ENCODE measurements at regions not wholly inside any gene's neighbourhood (a gene's known extent, or its start where the extent isn't known, plus 50 kb on each side); places are given as distances from the start of the nearest gene placed in this dataset.
"Not testable (repeated sequence)": the region's sequence is repeated elsewhere in the genome, so short reads cannot be mapped to it uniquely, and the experiment has no call there.

DNA sequence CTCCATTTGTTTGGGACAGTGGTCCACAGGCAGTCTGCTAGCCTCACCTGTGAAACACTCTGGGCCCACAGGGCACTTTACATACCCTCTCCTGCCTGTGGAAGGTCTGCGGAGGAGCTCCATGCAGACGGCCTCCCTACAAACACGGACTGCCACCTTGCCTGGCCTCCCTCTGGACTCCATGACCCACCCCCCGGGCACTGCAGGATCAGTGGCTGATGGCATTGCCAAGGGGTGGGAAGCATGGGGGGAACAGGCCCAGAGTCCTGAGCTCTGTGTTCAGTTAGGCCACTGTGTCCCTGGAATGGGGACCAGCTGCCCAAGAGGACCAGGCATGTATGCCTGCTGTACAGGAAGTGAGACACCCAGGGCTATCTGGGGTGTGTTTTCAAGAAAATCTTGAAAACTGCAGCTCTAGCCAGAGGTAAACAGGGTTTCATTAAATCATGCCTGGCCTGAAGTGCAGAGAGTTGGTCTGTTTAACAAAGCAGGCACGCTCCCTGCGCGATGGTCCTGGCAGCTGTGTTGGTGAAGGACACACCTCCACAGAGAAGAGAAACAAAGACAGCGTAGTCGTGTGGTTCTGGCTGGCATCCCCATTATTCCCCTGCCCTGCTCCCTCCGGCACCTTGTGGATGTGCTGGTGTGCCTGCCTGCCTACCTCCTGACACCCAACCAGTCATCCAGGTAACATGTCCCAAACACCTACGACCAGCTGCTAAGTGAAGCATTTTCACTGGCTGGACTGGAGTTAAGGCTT, 470.8 kb upstream of the ZMIZ1 start:
- Mint-ChIP-seq H3K4me1 (no peaks in the 10 kb centered on the region), H3K9me3 (no peaks in the 10 kb centered on the region), H3K4me3 (no peak overlapping the region), H3K27me3 (peaks cover 3% of the 10 kb centered on the region), H3K27ac (no peak overlapping the region), H3K36me3 (no peaks in the 10 kb centered on the region)

DNA sequence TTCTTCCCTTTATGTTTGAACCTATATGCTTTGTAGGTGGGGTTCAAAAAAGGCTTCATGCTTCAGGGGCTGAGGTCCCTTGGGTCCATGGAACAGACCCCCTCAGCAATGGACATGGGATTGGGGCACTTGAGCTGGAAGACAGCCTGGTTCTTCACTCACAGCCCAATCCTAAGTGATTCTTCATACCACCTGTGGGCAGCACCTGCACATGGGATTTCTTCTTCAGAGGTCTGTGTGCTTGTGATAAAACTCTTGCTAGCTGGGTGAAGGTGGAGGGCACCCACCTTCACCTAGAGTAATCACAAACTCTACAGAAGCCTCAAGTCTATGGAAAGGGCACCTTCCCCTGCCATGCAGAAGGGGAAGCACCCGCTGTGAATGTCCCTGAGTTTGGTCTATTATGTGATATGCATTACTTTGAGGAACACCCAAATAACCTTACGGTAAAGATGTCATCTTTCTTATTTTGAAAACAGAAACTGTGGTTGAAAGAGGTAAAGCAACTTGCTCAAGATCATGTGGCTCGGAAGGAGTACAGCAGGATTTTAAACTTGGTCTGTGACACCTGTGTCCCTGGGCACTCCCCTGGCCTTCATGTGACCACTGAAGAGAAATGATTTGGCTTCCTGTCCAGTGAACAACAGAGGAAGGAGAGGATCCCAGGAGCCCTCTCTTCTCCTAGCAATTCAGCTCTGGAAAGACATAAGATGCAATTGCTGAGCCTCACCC, 469.5 kb upstream of the ZMIZ1 start:
- Mint-ChIP-seq H3K4me1 (no peaks in the 10 kb centered on the region), H3K4me3 (no peak overlapping the region), H3K9me3 (no peaks in the 10 kb centered on the region), H3K27ac (no peak overlapping the region), H3K36me3 (no peaks in the 10 kb centered on the region), H3K27me3 (peaks cover 3% of the 10 kb centered on the region)

DNA sequence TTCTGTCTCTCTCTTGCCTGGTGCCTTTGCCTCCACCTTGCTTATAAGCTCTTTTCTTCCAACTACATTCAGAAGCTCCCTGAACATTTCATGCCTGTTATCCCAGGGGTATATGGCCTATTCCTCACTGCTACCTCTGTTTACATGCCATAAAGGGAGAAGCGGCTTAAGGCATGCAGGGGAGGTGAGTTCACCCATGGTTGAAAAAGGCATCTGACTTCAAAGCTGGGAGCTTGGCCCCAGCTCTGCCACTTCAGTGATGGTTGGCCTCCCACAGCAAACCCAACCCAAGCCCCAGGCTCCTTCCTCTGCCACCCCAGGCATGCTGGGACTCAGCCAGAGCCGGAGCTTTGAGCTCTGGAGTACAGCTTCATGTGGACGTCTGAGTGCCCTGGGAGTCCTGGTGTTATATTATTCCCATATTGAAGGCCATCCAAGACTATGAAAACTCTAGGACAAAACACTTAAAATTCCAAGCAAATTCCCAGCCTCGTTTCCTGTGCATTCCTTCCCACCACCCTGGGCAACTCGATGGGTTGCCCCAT, 468.6 kb upstream of the ZMIZ1 start:
- Mint-ChIP-seq H3K27ac (no peak overlapping the region), H3K36me3 (no peaks in the 10 kb centered on the region), H3K27me3 (peaks cover 3% of the 10 kb centered on the region), H3K4me3 (no peak overlapping the region), H3K9me3 (no peaks in the 10 kb centered on the region), H3K4me1 (no peaks in the 10 kb centered on the region)

DNA sequence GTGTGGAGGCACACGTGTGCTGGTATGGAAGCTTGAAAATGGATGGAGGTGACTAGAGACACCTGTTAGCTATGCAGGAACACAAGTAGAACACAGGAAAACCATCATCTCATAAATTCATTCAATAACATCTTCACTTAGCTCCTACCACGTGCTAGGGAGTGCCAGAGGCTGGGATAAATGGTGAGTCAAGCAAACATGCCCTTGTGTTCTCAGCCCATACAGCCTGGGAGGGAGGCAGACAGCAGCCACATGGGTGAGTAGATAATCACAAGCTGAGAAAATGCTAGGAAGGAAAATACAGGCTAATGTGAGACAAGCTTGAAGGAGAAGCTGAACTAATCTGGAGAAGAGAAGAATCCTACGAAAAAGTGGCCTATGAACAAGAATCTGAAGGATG, 468.0 kb upstream of the ZMIZ1 start:
- Mint-ChIP-seq H3K4me3 (no peak overlapping the region), H3K9me3 (no peaks in the 10 kb centered on the region)

DNA sequence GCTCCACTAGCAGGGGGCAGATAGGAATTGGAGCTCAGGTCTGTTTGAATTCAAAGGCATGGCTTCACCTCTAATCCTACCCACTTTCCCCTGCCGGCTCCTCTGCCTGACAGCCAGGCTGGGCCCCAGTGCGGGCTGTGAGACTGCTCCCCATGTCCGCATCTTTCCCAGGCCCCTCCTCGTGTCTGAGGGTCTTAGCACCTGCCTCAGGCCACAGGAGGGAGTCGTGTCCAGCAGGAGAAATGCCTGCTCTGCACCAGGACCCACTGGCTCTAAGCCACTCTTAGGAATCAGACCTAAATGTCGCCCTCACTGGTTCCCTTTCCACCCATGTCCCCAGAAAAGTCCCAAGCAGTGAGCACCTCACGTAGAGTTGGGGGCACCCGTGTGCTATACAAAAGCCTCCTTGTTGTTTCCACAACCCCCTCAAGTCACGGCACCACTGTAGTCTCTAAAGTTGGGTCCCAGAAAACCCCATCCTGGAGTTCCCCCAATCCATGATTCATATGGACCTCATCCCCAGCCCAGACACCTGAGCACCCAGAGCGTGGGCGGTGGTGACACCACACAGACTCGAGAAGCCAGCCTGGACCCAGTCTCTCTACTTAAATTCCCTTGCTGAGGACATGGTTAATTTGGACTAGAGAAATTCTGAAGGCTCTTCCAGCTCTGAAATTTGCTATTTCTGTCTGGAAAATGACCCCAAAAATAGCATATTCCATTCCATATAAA, 466.4 kb upstream of the ZMIZ1 start:
- Mint-ChIP-seq H3K4me1 (no peaks in the 10 kb centered on the region), H3K4me3 (no peak overlapping the region), H3K9me3 (no peaks in the 10 kb centered on the region), H3K27me3 (peaks cover 1% of the 10 kb centered on the region), H3K27ac (no peak overlapping the region), H3K36me3 (no peaks in the 10 kb centered on the region)

More for the DNA sequence above, 468.0 kb upstream of the ZMIZ1 start:
- Mint-ChIP-seq H3K27me3 (peaks cover 2% of the 10 kb centered on the region), H3K4me1 (no peaks in the 10 kb centered on the region), H3K36me3 (no peaks in the 10 kb centered on the region), H3K27ac (no peak overlapping the region)

DNA sequence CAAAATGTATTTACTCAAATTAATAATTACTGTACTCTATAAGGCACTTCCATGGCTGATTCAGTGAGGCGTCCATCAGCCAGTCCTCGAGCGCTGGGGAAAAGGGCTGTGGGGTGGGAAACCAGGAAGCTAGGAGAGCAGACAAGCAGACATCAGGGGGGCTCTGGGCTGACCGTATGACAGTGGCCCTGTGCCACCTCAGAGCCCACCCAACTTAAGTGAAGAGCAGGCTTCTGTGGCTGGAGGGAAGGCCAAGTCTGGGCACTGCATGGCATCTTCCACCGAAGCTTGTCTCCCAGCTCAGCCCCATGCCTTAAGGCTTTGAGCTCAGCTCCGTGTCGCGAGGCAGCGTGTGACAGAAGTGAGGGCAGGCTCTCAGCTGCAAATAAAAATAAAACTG, 464.5 kb upstream of the ZMIZ1 start:
- H3K9me3 Mint-ChIP-seq: peaks cover 11% of the 10 kb centered on the region
- no peaks in the 10 kb centered on the region for H3K27me3 Mint-ChIP-seq
- H3K36me3 Mint-ChIP-seq: no peaks in the 10 kb centered on the region
- H3K4me1 Mint-ChIP-seq: no peaks in the 10 kb centered on the region
- no peak overlapping the region for H3K4me3 Mint-ChIP-seq
- no peak overlapping the region for H3K27ac Mint-ChIP-seq

DNA sequence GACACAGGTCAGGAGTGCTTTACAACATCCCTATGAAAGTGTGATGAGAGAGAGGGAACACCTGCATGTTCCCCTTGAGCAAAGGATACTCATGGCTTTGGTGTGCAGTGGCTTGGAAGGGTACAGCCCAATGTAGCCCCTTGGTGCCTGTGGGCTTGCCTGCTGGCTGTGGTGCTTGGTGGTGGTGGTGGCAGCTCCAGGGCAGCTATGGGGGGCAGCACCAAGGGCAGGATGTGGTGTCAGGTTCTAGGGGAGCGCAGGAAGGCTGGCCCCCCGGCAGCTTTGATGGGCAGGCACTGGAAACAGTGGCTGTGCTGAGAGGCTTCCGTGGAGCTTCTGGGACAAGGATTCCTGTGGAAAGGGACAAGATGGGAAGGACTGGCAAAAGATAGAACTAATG, 464.0 kb upstream of the ZMIZ1 start:
- Mint-ChIP-seq H3K27me3 (no peaks in the 10 kb centered on the region), H3K4me3 (no peak overlapping the region), H3K9me3 (peaks cover 11% of the 10 kb centered on the region), H3K27ac (no peak overlapping the region), H3K36me3 (no peaks in the 10 kb centered on the region), H3K4me1 (no peaks in the 10 kb centered on the region)

DNA sequence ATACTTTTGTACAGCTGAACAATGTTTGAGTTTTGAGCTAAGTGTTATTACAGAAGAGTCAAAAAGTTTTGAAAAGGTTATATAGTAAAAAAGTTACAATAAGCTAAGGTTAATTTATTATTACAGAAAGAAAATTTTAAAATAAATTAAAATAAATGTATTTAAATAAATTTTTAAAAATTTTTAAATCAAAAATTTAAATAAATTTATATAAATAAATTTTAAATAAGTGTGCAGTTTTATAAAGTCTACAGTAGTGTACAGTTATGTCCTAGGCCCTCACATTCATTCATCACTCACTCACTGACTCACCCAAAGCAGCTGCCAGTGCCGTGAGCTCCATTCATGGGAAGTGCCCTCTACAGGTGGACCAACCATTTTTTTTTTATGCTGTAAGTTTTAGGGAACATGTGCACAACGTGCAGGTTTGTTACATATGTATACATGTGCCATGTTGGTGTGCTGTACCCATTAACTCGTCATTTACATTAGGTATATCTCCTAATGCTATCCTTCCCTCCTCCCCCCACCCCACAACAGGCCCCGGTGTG, 462.9 kb upstream of the ZMIZ1 start:
- peaks cover 2% of the 10 kb centered on the region for H3K27me3 Mint-ChIP-seq
- H3K36me3 Mint-ChIP-seq: peaks cover 2% of the 10 kb centered on the region
- H3K27ac Mint-ChIP-seq: no peak overlapping the region
- no peak overlapping the region for H3K4me3 Mint-ChIP-seq
- H3K9me3 Mint-ChIP-seq: peaks cover 15% of the 10 kb centered on the region
- H3K4me1 Mint-ChIP-seq: no peaks in the 10 kb centered on the region

DNA sequence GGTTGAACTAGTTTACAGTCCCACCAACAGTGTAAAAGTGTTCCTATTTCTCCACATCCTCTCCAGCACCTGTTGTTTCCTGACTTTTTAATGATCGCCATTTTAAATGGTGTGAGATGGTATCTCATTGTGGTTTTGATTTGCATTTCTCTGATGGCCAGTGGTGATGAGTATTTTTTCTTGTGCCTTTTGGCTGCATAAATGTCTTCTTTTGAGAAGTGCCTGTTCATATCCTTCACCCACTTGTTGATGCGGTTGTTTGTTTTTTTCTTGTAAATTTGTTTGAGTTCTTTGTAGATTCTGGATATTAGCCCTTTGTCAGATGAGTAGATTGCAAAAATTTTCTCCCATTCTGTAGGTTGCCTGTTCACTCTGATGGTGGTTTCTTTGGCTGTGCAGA, 462.0 kb upstream of the ZMIZ1 start:
- H3K4me1 Mint-ChIP-seq, H3K27ac Mint-ChIP-seq, H3K4me3 Mint-ChIP-seq, H3K27me3 Mint-ChIP-seq, H3K36me3 Mint-ChIP-seq: not testable (repeated sequence)
- H3K9me3 Mint-ChIP-seq: peaks cover 15% of the 10 kb centered on the region

DNA sequence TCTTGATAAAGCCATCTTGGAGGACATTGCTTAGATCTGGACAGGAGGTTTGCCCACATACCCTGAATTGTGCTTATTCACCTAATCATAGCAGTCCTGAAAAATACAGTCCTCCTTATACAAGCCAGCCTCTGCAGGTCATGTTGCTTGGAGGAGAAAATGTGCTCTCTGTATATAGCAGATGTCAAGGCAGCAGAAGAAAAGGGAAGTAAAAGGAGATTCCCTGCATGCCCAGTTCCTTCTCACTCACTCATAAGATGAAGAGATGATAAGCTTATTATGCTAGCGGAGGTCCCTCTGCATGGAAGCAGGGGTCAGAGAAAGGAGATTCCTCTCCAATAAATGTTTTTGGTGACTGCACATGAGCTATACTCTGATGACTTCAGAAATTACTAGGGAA, 458.8 kb upstream of the ZMIZ1 start:
- H3K4me1 Mint-ChIP-seq: no peaks in the 10 kb centered on the region
- no peak overlapping the region for H3K27ac Mint-ChIP-seq
- peaks cover 4% of the 10 kb centered on the region for H3K27me3 Mint-ChIP-seq
- H3K36me3 Mint-ChIP-seq: peaks cover 2% of the 10 kb centered on the region
- peaks cover 15% of the 10 kb centered on the region for H3K9me3 Mint-ChIP-seq
- no peak overlapping the region for H3K4me3 Mint-ChIP-seq

DNA sequence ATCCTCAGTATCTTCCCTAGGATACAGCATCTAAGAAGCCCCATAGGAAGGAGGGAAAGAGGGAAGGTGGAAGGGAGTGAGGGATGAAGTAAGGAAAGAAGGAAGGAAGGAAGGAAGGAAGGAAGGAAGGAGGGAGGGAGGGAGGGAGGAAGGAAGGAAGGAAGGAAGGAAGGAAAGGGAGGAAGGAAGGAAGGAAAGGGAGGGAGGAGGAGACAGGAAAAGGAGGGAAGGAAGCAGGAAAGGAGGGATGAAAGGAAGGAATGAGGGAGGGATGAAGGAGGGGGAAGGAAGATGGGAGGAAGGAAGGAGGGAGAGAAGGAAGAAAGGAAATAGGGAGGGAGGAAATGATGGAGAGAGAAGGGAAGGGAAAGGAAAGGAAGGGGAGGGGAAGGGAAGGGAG, 455.6 kb upstream of the ZMIZ1 start:
- Mint-ChIP-seq H3K27me3 (peaks cover 4% of the 10 kb centered on the region), H3K36me3 (peaks cover 2% of the 10 kb centered on the region), H3K4me1 (no peaks in the 10 kb centered on the region), H3K9me3 (peaks cover 12% of the 10 kb centered on the region), H3K4me3 (no peak overlapping the region), H3K27ac (no peak overlapping the region)

DNA sequence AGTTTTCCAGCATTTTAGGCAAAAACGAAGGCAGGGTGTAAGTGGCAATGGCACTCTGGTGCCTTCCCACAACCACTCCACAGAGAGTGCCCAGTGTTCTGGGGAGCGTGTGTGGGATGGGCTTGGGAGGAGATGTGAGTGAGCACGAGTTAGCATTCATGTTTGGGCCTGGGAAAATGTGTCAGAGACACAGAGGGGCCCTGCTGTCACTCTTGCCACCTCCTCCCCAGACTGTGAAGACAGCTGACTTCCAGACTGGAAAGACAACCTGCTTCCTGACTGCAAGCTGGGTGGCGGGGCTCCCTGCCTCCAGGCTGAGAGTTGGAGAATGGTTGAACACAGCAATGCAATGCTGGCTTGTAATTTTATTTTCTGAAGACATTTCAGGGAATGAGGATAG, 454.5 kb upstream of the ZMIZ1 start:
- peaks cover 5% of the 10 kb centered on the region for H3K9me3 Mint-ChIP-seq
- no peaks in the 10 kb centered on the region for H3K4me1 Mint-ChIP-seq
- H3K4me3 Mint-ChIP-seq: no peak overlapping the region
- H3K27ac Mint-ChIP-seq: no peak overlapping the region
- peaks cover 4% of the 10 kb centered on the region for H3K27me3 Mint-ChIP-seq
- peaks cover 2% of the 10 kb centered on the region for H3K36me3 Mint-ChIP-seq

DNA sequence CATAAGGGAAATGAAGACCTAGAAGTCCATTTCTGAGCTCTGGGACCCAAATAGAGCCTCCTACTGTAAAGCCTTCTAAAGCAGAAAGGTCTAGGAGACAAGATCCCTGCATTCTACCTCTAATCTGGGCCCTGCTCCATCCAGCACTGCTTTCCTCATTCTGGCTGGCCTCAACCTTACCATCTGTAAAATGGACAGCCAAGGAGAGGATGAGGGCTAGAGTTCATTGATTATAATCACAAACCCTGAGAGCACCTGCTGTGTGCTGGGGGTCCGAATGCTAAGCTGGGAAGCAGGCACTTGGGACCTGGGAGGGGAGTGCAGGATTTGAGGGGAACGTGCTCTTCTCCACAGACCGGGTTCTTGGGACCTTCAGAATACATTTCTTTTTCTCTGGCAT, 454.0 kb upstream of the ZMIZ1 start:
- Mint-ChIP-seq H3K27me3 (peaks cover 4% of the 10 kb centered on the region), H3K4me1 (no peaks in the 10 kb centered on the region), H3K36me3 (peaks cover 2% of the 10 kb centered on the region)

DNA sequence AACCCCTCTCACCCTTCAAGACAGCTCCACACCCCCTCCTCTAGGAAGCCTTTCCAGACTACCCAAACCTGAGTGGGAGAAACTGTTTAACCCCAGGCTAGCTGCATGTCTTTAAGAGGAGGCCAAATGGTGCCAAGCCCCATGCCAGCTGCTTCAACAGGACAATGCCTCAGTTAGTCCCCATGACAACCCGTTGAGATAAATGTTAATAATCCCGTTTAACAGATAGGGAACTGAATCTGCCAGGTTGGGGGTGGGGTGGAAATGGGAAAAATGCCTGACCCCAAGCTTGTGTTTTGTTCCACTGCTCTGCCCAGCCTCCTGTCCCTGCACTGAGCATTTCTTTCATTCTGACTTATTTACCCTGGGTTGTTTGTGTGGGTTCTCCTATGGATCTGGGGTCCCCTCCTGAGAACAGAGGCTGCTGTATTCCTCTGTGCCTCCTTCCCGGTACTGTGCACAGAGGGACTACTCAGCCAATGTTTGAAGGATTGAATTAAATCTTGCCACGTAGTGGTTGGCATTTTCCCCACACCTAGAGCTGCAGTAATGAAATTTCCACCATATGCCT, 452.6 kb upstream of the ZMIZ1 start:
- no peaks in the 10 kb centered on the region for H3K9me3 Mint-ChIP-seq
- peaks cover 2% of the 10 kb centered on the region for H3K27me3 Mint-ChIP-seq
- H3K27ac Mint-ChIP-seq: no peak overlapping the region
- no peaks in the 10 kb centered on the region for H3K36me3 Mint-ChIP-seq
- no peaks in the 10 kb centered on the region for H3K4me1 Mint-ChIP-seq
- no peak overlapping the region for H3K4me3 Mint-ChIP-seq

More for the DNA sequence above, 454.0 kb upstream of the ZMIZ1 start:
- H3K9me3 Mint-ChIP-seq: peaks cover 4% of the 10 kb centered on the region
- no peak overlapping the region for H3K4me3 Mint-ChIP-seq
- H3K27ac Mint-ChIP-seq: no peak overlapping the region

DNA sequence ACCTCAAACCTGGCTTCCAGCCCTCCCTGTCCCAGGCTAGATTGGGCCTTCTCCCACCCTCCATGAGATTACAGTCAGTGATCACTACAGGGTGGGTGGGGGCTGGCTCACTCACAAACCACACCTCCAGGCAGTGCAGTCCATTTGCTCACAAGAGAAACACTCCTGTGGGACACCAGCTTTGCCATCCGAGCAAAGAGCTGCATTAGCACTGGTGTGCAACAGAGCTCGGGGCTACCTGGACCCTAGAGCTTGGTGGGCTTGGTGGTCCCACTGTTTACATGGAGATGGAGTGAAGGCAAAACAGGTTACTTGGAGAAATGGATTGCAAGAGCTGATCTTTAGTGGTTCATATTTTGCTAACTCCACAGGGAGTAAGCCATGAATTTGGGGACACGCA, 451.7 kb upstream of the ZMIZ1 start:
- Mint-ChIP-seq H3K9me3 (no peaks in the 10 kb centered on the region), H3K27ac (no peak overlapping the region), H3K27me3 (no peaks in the 10 kb centered on the region), H3K36me3 (no peaks in the 10 kb centered on the region), H3K4me3 (no peak overlapping the region), H3K4me1 (no peaks in the 10 kb centered on the region)

Measured in activated naive CD4-positive, alpha-beta T cell treated with anti-CD3 and anti-CD28 coated beads, Interleukin-2, amount 50 U/mL, for 24 hours (primary cell).